GM20000 (cell line): ENCODE measurements at regions not wholly inside any gene's neighbourhood (a gene's known extent, or its start where the extent isn't known, plus 50 kb on each side); places are given as distances from the start of the nearest gene placed in this dataset.
"Not testable (repeated sequence)": the region's sequence is repeated elsewhere in the genome, so short reads cannot be mapped to it uniquely, and the experiment has no call there.

Source experiments
- DNase-seq: peaks from one replicate; pipeline ENCODE4 v3.0.0; 2012; ENCODE audit warnings: low spot score
- CTCF ChIP-seq: IDR thresholded peaks from 2 replicates; pipeline ENCODE4 v1.5.1; 2012; ENCODE audit warnings: mild to moderate bottlenecking, control low read depth; ENCODE audit errors: extremely low read depth, missing control alignments

DNA sequence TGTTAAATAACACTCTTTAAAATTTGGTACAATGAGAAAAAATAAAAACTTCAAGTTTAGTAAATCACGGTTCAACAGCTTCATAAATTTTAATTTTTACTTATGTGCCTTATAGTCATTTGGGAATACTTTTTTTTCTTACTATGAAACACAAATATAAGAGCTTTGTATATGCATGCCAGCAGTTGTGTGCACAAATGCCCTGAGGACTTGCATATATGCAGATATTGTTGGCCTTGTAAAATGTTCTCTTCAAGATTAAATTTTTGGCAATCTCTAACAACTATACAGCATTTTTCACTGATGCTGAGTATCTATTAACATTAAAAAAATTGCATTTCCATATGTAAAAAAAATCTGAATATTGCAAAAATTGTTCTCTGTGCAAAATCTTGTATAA lies 458.7 kb upstream of the BRINP3 start:
- TF ChIP-seq CTCF = no peak
- no peak for DNase-seq

DNA sequence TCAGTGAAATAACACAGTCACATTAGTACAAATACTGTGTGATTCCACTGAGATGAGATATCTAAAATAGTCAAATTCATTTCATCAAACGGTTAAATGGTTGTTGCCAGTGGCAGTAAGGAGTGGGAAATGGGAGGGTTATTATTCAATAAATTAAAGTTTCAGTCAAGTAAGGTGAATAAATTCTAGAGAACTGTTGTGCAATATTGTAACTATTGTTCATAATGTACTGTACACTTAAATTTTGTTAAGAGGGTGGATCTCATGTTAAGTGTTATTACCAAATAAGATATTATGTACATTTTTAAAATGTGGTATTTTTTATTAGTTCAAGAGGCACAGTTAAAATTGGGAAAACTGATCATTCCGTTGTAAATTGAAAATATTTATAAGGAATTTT lies 463.3 kb upstream of the BRINP3 start:
- no peak for TF ChIP-seq CTCF
- no peak for DNase-seq

DNA sequence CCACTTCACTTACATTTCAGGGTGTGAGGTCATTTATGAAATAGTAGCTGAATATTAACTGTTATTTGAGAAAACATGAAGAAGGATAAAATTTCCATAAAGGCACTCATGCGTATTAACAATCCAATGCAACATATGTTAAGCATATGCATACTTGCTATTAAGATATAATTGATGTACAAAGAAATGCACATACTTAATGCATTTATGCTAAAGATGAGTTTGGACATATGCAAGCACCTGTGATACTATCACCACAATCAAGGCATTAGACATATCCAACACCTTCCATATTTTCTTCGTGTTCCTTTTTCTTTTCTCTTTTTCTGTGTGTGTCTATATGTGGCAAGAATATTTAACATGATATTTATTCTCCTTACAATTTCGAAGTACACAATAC lies 464.8 kb upstream of the BRINP3 start:
- no peak for TF ChIP-seq CTCF
- no peak for DNase-seq

DNA sequence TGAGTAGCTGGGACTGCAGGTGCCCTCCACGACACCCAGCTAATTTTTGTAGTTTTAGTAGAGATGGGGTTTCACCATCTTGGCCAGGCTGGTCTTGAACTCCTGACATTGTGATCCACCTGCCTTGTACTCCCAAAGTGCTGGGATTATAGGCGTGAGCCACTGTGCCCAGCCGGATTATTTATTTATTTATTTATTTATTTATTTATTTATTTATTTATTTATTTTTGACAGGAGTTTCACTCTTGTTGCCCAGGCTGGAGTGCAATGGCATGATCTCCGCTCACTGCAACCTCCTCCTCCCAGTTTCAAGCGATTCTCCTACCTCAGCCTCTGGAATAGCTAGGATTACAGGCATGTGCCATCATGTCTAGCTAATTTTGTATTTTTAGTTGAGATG lies 466.1 kb upstream of the BRINP3 start:
- DNase-seq = not testable (repeated sequence)

GRCh38 chr1:190949939-190950338 lies 472.3 kb upstream of the BRINP3 start:
- no peak for TF ChIP-seq CTCF
- no peak for DNase-seq

GRCh38 chr1:190957565-190957964 lies 479.9 kb upstream of the BRINP3 start:
- no peak for TF ChIP-seq CTCF

DNA sequence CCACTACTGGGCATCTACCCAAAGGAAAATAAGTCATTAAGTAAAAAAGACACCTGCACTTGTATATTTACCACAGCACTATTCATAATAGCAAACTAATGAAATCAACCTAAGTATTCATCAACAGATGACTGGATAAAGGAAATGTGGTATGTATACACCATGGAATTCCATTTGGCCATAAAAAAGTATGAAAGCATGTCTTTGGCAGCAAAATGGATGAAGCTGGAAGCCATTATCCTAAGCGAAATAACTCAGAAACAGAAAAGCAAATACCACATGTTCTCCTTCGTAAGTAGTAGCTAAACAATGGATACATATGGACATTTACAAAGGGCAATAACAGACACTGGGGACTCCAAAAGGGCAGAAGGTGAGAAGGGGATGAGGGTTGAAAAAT lies 485.7 kb upstream of the BRINP3 start:
- no peak for TF ChIP-seq CTCF
- no peak for DNase-seq

More at GRCh38 chr1:190957565-190957964, 479.9 kb upstream of the BRINP3 start:
- DNase-seq = no peak

GRCh38 chr1:190975827-190976226 lies 498.2 kb upstream of the BRINP3 start:
- DNase-seq = no peak
- no peak for TF ChIP-seq CTCF
